GM04504 (cell line): ENCODE measurements at regions not wholly inside any gene's neighbourhood (a gene's known extent, or its start where the extent isn't known, plus 50 kb on each side); places are given as distances from the start of the nearest gene placed in this dataset.
A peak's percentile ranks its signal among the peaks of the same experiment; 100 is the strongest.
"Not testable (repeated sequence)": the region's sequence is repeated elsewhere in the genome, so short reads cannot be mapped to it uniquely, and the experiment has no call there.

Experiments
- DNase-seq: peaks from one replicate; pipeline ENCODE4 v3.0.0-alpha.2; 2012; ENCODE audit warnings: low read depth

- not testable (repeated sequence) for DNase-seq
Observed at GRCh38 chrX:63179852-63180251, 171.3 kb downstream of the SPIN4 start.

GRCh38 chrX:63176578-63176977 lies 174.6 kb downstream of the SPIN4 start:
- DNase-seq, result not testable (repeated sequence)

- DNase-seq, result not testable (repeated sequence)
Observed at GRCh38 chrX:63173841-63174718, 177.1 kb downstream of the SPIN4 start.

GRCh38 chrX:63169416-63169815 lies 181.7 kb downstream of the SPIN4 start:
- not testable (repeated sequence) for DNase-seq

- DNase-seq, result not testable (repeated sequence)
Observed at GRCh38 chrX:63168949-63169348, 182.2 kb downstream of the SPIN4 start.

GRCh38 chrX:63167002-63167401 lies 184.1 kb downstream of the SPIN4 start:
- DNase-seq, result not testable (repeated sequence)

GRCh38 chrX:63160994-63161393 lies 190.1 kb downstream of the SPIN4 start:
- DNase-seq, result not testable (repeated sequence)

GRCh38 chrX:63160340-63160739 lies 190.8 kb downstream of the SPIN4 start:
- DNase-seq, result not testable (repeated sequence)

GRCh38 chrX:63145526-63145925 lies 205.6 kb downstream of the SPIN4 start:
- not testable (repeated sequence) for DNase-seq

- DNase-seq, result not testable (repeated sequence)
Observed at GRCh38 chrX:63142588-63142987, 208.5 kb downstream of the SPIN4 start.

- not testable (repeated sequence) for DNase-seq
Observed at GRCh38 chrX:63135859-63136258, 215.3 kb downstream of the SPIN4 start.

GRCh38 chrX:63128509-63128908 lies 222.6 kb downstream of the SPIN4 start:
- DNase-seq, result peak; percentile 0

- DNase-seq, result no peak
Observed at GRCh38 chrX:63115196-63115595, 235.9 kb downstream of the SPIN4 start.

- DNase-seq, result no peak
Observed at GRCh38 chrX:63101879-63102620, 249.1 kb downstream of the SPIN4 start.

- no peak for DNase-seq
Observed at GRCh38 chrX:63058204-63058603, 292.9 kb downstream of the SPIN4 start.

- no peak for DNase-seq
Observed at GRCh38 chrX:63050225-63050624, 300.9 kb downstream of the SPIN4 start.

- no peak for DNase-seq
Observed at GRCh38 chrX:63032811-63033210, 318.3 kb downstream of the SPIN4 start.

GRCh38 chrX:63013549-63013948 lies 337.6 kb downstream of the SPIN4 start:
- DNase-seq, result no peak

GRCh38 chrX:63012574-63012973 lies 338.6 kb downstream of the SPIN4 start:
- DNase-seq, result no peak

- not testable (repeated sequence) for DNase-seq
Observed at GRCh38 chrX:63000196-63000595, 350.9 kb downstream of the SPIN4 start.
